HG03460 (cell line): ENCODE measurements at regions not wholly inside any gene's neighbourhood (a gene's known extent, or its start where the extent isn't known, plus 50 kb on each side); places are given as distances from the start of the nearest gene placed in this dataset.
"Not testable (repeated sequence)": the region's sequence is repeated elsewhere in the genome, so short reads cannot be mapped to it uniquely, and the experiment has no call there.

ENCODE experiments used
- ATAC-seq: cut with Tn5 transposase; IDR thresholded peaks from one replicate; pipeline ENCODE4 v1.9.1; 2021; ENCODE audit not compliant: unreplicated experiment

DNA sequence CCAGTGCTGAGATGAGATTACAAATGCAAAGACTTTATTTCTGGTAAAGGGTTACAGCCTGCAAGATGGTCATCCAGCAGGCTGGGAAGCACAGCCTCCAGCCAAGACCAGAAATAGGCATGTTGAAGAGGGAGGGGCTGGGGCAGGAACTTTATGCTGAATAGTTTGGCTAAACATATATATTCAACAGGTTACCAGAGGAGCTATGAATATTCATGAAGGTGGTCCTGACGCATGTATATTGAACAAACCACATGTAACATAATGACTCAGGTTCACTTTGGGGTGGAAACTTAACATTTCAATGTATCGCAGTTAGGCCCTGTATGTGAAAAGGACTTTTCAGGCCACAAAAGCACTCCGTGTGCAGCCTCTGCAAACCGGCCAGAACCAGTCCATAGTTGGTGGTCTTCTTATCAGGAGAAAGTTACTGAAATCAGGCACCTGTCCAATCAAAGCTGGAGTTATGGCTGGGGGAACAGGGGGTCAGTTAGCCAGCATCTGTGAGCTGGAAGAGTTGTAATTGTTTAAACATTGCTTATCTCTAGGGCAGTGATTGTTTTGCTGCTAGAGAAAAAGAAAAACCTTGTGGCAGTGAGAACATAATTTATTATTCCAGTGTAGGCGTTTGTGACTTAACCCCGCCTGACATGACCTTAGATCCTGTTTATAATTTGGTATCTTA, 372.9 kb upstream of the AUTS2 start:
- no peak for ATAC-seq

DNA sequence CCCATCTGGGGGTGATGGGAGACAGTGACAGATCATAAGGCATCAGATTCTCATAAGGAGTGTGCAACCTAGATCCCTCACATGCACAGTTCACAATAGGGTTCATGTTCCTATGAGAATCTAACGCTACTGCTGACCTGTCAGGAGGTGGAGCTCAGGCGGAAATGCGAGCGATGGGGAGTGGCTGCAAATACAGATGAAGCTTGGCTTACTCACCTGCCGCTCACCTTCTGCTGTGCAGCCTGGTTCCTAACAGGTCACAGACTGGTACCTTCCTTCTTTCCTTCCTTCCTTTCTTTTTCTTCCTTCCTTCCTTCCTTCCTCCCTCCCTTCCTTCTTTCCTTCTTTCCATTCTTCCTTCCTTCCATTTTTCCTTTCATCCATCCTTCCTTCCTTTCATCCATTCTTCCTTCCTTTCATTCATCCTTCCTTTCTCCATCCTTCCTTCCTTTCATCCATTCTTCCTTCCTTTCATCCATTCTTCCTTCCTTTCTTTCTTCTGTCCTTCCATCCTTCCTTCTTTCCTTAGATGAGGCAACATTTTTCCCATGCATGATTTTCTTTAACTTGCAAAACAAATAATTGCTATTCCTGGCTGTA, 370.0 kb upstream of the AUTS2 start:
- no peak for ATAC-seq

DNA sequence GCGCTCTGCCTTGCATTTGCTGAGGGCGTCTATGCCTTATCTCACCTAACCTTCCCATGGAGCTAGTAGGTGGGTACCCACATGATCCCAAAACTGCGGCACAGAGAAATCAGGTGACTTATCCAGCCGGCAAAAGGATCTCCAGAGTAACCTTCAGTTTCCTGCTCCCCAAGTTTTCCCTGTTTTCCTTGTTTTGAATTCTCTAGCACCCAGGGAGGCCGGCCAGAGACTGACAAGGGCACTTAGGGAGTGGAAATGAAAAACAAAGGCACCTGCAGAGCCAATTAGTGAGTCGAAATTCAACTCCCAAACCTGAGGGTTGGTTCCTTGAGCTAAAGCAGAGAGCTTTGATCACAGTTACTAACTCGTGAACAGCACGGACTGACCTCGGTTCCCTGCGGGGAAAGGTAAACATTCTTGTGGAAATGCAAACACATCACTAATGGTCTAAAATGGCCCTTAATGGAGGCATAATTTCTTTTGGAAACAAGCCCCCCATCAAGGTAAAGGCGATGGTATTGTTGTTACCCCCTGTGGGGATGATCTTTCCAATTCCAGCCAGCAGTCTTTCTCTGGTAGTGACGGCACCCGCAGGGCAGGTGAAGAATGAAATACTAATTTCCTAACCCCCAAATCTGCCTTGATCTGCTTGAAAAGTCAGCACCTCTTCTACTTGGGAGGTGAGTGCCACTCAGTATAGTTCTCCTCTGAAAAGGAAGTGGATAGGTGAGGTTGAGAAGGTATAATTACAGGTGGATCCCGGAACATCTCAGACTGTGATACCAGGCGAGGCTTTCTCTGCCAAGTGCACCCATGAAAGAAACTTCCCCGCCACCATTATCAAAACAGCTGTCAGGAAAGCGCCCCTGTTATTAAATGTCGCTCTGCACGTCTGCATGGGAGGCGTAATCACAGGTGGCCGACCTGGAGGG, 365.6 kb upstream of the AUTS2 start:
- no peak for ATAC-seq

DNA sequence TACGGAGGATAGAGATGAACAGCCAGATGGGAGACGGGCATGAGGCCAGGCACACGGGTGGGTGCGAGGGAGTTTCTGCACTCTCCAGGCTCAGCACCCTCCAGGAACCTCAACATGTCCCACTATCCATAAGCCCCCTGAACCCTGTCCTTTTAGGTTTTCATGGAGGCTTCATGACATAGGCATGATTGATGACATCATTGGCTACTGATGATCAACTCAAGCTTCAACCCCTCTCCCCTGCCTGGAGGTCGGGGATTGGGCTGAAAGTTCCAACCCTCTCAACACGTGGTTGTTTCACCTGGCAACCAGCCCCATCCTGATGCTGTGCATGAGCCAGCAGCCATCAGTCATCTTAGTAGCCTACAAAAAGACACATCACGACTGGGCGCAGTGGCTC, 360.7 kb upstream of the AUTS2 start:
- ATAC-seq = no peak

DNA sequence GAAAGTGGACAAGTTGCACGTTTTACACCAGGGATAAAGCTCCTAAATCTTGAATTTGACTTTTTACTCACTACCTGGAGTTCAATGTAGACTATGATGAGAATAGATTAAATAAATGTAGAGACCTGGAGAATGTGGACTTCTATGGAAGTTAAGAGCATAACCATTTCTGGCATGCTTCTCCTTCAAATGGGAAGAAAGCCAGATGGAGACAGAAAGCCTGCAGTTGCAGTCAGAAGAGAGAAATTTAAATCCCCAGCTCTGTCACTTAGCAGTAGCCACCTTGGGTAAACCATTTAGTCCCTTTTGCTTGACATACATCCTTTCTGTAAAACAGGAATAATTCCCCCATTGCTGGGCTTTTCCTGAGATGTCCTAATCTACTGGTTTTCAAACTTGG, 355.3 kb upstream of the AUTS2 start:
- ATAC-seq = no peak

DNA sequence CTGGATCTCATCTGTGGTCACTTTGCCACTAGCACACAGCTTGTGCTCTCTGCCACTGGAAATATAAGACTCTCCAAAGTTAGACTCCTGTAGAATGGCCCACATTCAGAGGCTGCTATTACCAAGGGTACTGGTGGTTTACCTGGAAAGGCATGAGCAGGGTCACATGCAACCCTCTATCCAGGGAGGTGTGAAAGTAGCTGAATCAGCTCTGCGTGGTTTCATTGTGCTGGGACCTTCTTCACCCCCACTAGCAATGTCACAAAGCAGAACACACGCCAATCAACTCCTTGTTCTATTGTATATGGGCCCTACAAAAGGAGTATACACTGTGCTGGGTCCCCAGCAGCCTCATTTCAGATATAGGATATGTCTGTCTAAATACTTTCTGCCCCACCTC, 353.6 kb upstream of the AUTS2 start:
- no peak for ATAC-seq

DNA sequence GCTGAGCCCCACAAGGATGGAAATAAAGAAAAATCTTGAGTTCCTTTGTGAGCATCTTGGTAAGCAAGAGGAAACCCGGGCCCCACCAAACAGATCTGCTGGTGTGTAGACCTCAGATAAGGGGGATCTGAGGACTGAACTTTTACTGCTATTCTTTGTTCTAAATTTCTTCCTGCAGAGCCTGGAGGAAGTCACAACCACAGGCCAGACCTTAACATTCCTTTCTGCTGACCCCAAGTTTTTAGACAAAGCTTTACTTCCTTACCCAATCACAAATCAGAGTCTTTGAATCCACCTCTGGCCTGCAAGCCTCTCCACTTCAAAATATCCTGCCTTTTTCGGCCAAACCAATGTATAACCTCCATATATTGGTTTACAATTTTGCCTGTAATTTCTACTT, 352.6 kb upstream of the AUTS2 start:
- ATAC-seq = no peak

DNA sequence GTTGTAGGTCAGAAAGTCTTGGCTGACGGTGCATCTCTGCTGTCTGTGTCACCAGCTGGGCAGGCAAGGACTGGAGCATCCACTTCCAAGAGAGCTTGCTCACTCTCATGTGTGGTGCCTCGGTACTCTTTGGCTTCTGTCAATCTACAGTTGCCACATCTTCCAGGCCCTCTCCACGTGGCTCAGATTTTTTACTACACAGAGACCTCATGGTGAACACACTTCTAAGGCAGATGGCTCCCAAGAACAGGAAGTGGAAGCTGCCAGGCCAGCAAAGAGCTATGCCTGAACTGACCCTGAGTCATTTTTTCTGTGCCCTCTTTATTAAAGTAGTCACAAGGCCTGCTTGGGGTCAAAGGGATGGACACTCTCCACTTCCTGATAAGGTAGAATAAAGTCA, 351.5 kb upstream of the AUTS2 start:
- ATAC-seq = no peak

DNA sequence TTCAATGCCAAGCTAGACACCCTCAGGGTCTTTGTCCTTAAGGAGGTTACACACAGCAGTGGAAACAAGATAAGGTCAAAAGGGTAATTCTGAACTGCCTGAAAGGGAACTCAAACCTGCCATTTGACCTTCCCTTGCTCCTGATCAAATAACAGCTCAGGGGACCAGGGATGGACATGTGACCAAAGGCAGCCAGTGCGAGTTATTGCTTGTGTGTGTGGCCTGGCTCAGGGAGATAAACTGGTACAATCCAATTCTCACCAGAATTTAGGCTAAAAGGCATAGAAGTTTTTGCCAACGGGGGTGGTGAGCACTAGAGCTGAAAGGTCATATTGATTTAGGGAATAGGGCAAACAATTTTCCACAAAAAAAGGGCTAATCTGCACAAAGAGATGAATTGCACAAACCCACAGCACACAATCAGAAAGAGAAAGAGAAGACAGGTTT, 349.9 kb upstream of the AUTS2 start:
- not testable (repeated sequence) for ATAC-seq

DNA sequence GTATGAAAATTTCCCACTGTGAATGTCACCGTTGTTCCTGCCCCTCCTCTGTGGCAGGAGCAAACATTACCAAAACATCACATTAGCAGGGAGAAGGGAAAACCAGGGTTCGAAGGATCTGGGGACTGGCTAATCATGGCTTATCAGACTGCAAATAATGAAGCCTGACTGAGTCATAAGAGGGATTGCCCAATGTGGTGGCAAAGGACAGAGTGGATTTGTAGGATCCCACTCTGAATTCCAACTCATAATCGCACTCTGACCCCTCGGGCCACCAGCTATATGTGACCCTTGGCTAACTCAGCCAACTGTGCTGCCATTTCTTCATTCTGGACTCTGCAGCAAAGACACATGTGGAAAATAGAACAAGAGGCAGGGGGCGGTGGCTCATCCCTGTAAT, 347.3 kb upstream of the AUTS2 start:
- no peak for ATAC-seq

DNA sequence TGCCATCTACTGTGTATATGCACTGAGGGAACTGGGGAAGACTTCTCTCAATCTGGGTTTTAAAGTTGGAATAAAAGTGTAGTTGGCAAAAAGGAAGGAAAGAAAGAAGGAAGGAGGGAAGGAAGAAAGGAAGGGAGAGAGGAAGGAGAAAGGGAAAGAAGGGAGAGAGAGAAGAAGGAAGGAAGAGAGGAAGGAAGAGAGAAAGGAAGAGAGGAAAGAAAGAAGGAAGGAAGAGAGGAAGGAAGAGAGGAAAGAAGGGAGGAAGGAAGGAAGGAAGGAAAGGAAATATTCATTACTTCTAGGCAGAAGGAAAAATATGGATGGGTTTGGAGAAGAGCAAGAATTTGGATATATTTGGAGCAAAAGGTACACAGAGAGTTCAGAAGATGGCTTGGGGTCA, 343.6 kb upstream of the AUTS2 start:
- no peak for ATAC-seq

DNA sequence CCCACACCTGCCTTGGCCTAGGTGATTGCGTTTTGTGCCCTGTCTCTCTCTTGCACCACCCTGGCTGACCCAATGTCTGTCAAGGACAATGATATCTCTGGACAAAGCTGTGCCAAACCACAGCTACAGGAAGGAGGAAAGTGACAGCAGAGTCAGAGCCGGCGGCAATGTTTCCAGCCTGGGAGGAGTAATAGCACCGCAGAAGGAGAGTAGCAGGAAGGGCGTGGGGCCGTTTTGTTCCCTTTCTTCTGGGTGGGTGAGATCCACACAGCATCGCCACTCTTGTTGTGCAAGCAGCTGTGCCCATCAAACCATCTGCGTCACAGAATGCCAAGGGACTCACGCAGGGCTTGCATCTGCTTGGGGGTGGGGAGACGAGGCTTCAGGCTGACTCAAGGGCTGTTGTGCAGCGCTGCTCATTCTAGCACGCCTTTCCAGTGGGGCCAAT, 341.6 kb upstream of the AUTS2 start:
- no peak for ATAC-seq

DNA sequence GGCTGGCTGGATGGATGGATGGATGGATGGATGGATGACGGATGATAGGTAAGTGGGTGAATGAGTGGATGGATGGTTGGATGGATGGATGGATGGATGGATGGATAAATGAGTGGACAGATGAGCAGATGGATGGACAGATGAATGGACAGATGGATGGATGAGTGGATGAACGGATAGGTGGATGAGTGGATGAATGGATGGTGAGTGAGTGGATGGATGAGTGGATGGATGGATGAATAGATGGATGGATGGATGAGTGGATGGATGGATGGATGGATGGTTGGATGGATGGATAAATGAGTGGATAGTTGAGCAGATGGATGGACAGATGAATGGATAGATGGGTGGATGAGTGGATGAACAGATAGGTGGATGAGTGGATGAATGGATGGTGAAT, 340.7 kb upstream of the AUTS2 start:
- no peak for ATAC-seq

DNA sequence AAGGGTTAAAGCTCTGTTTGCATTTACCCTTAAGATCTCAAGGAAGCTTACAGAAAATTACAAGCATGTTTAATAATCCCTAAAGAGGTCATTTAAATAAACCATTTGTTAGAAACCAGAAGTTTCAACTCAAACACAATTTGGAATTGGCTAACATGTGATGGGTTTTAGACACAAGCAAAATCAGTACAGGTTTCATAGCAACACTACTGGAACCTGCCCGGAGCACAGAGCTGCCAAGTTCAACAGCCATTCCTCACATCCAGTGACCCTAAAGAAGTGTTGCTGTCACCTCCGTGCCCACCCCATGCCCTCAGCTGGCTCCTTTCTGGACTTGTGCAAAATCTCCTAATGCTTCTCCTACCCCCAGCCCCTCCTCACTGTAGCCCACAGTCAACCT, 338.8 kb upstream of the AUTS2 start:
- no peak for ATAC-seq

DNA sequence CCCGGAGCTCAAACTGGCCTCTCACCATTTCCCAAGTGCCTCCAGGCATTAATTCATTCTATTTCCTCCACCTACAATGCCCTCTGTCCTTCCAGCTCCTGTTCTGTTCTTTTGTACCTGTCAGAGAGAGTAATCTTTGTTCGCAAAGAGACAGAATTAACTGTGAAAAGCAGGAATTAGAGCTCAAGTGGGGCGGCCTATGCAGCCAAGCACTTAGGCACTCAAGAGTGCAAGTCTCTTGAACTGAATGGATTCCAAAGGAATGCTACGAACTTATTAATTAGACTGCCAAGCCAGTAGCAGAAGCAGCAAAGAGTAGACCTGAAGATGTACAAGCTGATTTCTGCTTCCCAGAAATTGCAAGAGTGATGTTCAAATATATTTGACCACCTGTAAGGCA, 338.3 kb upstream of the AUTS2 start:
- ATAC-seq = no peak

DNA sequence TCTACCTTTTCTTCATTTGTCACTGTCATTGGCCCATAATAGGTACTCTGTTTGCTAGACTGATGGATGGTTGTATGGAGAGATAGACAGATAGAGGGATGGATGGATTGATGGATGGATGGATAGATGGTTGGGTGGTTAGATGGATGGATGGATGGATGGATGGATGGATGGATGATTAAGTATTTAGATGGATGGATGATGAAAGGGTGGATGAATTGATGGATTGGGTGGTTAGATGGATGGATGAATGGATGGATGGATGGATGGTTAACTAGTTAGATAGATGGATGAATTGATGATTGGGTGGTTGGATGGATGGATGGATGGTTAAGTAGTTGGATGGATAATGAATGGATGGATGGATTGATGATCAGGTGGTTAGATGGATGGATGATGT, 334.7 kb upstream of the AUTS2 start:
- no peak for ATAC-seq

DNA sequence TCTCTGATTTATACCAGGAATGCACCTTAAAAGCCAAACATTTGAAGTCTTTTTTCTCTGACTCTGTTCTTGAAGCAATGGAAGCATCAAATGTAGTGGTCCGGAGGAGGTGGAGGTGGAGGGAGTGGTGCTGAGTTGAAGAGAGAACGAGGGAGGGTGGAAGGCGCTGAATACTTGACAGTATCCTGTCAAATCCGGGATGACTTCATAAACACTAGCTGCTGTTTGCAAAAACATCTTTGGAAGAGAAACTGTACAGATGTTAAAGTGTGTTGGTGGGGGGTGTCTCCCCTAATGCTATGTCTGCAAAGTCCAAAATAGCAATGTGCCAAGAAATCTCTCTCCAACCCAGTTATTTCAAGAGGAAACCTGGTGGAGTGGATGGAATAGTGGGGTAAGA, 328.5 kb upstream of the AUTS2 start:
- ATAC-seq = no peak

DNA sequence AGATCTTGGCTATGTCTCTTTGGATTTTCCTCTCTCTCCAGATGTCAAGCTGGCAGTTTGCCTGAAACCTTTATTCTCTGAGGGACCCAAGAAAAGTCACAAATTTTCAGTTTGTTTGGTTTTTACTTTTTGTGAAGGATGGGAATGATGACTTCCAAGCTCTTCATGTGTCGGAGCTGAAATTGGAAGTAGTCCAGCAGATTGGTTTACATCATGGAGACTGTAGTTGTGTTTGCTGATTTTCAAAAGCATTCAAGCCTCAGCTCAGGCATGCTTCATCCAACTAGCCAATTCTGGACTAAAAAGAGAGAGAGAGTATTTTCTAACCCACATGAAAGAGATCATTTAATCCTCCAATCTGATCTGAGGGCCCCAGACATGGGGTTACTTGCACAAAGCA, 326.2 kb upstream of the AUTS2 start:
- ATAC-seq = no peak

DNA sequence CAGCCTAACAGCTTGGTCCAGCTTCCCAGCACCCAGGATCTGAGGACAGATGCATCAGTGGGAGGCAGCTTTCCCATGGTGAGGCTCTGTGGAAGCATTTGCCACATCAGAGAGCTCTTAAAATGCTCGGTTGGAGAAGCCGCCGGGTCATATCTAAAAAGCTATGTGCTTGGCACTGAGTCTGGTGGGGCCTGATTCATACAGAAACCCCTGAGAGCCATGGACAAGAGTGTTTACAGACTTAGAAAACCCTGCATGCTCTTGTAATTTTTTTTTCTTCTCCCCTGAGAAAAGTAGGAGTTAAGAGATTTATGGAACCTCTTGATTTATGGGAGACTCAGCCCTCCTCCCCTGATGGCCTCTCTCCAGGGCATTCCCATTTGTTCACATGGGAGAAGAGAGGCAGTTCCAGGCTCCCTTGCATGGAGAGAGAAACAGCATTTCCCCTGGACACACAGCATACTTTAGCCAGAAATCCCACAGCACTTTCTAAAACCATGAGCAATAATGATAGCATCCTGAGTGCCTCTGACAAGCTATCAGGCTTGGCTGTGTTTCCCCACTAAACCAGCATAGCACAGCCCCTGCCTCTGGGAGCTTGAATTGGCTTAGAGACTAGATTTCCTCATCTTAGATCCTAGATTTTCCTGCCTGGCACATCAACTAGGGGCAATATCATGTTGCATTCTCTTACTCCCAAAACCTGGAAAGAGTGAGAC, 322.1 kb upstream of the AUTS2 start:
- no peak for ATAC-seq

DNA sequence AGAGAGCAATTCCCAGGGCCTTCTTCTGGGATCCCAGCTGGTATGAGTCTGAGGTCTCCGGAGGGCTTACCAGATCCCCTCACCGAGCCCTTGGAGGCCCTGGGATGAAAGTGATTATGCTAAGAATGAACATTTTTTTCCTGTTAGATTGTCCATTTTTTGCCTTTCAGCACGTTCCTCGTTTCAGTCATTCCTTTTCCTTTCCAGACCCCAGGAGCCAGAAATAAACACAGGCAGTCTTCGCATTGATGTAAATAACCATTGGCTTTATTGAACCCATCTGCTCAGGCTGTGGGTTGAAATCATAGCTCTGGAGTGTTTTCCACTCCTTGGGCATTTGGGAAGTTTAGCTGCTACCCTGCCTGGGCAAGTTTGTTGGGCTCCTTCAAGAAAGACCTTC, 320.9 kb upstream of the AUTS2 start:
- no peak for ATAC-seq

DNA sequence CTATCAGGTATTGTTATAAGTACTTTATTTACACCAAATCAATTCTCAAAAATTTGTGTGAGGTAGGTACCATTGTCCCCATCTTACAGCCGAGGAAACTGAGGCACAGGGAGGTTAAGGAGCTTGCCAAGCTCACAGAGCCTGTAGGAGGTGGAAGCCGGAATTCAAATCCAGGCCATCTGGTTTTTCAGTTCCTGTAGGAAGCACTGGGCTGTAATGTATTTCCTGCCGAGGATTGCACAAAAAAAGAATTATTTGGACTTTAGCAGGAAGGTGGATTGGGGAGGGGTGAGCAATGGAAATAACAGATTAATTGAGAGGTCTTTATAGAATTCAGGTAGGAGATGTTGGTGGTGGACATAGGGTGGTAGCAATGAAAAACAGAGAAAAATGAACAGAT, 315.3 kb upstream of the AUTS2 start:
- no peak for ATAC-seq
